ENCODE measurements at regions not wholly inside any gene's neighbourhood (a gene's known extent, or its start where the extent isn't known, plus 50 kb on each side); places are given as distances from the start of the nearest gene placed in this dataset.

- no peak for TF ChIP-seq CTCF (IDR thresholded peaks at IDR 0.05; ENCODE audit: low read depth, low read length, poor library complexity, severe bottlenecking)
- no peak for TF ChIP-seq EZH2phosphoT487 (IDR thresholded peaks at IDR 0.05; ENCODE audit: borderline replicate concordance, low read length)
These were observed 413.8 kb downstream of the FOXO1 start for GRCh38 chr13:40252676-40253075.
